ENCODE measurements at regions not wholly inside any gene's neighbourhood (a gene's known extent, or its start where the extent isn't known, plus 50 kb on each side); places are given as distances from the start of the nearest gene placed in this dataset.

DNA sequence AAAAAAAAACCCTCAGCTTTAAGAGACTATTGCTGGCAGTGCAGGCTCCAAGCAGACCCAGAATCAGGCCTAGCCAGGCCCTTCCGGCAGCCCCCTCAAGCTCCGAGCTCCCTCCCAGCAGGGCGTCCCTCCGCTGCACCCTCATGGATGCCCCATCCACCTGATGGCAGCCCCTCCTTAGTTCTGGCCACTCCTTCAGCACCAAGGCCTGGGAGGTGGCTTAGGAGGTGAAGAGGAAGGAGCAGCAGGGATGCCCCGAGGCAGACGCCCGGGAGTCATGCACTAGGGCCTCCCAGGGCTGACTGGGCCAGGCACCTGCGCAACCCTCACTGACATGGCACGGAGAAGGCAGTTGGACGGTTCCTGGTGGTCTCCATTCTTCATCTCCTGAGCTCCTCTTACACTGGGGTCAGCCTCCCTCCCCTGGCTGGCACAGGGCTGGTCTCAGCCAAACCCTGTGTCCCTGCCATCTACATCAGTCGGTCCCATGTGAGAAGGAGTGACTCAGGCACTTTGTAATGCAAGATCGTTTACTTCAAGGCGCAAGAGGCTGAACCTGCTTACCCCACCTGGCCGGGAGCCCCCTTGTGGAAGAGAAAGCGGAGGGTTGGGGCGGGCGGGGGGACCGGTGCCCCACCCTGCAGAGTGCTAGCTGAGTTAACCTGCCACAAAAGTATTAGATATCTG, 53.5 kb upstream of the ID2 start:
- no peak for DNase-seq

GRCh38 chr2:8628866-8629209, 53.0 kb upstream of the ID2 start:
- DNase-seq: no peak

DNA sequence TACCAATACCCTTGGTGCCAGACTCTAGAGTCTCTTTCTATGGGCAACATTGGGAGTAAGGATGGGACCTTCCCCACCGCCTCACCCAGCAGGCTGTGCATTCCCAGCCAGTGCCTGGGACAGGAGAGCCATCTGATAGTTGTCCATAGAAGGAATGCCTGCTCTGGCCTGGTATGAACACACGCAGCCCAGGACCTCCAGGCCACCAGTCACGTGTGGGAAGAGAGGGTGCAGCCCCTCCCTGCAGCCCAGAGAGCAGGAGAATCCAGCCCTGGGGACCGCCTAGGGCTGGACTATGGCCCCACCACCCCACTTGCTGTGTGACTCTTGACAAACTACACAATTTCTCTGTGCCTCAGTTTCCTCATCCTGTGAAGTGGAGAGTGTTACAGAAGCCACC, 52.5 kb upstream of the ID2 start:
- no peak for DNase-seq

GRCh38 chr2:8630676-8631464, 51.0 kb upstream of the ID2 start:
- DNase-seq: no peak

GRCh38 chr2:8631465-8632005, 50.3 kb upstream of the ID2 start:
- no peak for DNase-seq
